ENCODE measurements at regions not wholly inside any gene's neighbourhood (a gene's known extent, or its start where the extent isn't known, plus 50 kb on each side); places are given as distances from the start of the nearest gene placed in this dataset.

GRCh38 chr5:89071101-89071940 is 188.3 kb upstream of the MEF2C start:
- Histone ChIP-seq H3K27ac (no peak overlapping the region), H3K4me3 (no peak overlapping the region)
- no peak for DNase-seq (ENCODE audit: low spot score)
- TF ChIP-seq, protein P1, sequence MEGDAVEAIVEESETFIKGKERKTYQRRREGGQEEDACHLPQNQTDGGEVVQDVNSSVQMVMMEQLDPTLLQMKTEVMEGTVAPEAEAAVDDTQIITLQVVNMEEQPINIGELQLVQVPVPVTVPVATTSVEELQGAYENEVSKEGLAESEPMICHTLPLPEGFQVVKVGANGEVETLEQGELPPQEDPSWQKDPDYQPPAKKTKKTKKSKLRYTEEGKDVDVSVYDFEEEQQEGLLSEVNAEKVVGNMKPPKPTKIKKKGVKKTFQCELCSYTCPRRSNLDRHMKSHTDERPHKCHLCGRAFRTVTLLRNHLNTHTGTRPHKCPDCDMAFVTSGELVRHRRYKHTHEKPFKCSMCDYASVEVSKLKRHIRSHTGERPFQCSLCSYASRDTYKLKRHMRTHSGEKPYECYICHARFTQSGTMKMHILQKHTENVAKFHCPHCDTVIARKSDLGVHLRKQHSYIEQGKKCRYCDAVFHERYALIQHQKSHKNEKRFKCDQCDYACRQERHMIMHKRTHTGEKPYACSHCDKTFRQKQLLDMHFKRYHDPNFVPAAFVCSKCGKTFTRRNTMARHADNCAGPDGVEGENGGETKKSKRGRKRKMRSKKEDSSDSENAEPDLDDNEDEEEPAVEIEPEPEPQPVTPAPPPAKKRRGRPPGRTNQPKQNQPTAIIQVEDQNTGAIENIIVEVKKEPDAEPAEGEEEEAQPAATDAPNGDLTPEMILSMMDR (IDR thresholded peaks at IDR 0.05), result no peak

- H3K4me3 ChIP-seq, result no peak overlapping the region
- H3K27ac ChIP-seq, result no peak overlapping the region
- TF ChIP-seq, protein P1 (IDR thresholded peaks at IDR 0.05), result no peak
- no peak for DNase-seq (ENCODE audit: low spot score)
Measured at GRCh38 chr5:89069591-89069990, 186.6 kb upstream of the MEF2C start.

- Histone ChIP-seq H3K27ac (no peak overlapping the region), H3K4me3 (no peak overlapping the region)
- TF ChIP-seq, protein P1 (IDR thresholded peaks at IDR 0.05), result no peak
- no peak for DNase-seq (ENCODE audit: low spot score)
Measured at GRCh38 chr5:89067362-89067761, 184.4 kb upstream of the MEF2C start.

DNA sequence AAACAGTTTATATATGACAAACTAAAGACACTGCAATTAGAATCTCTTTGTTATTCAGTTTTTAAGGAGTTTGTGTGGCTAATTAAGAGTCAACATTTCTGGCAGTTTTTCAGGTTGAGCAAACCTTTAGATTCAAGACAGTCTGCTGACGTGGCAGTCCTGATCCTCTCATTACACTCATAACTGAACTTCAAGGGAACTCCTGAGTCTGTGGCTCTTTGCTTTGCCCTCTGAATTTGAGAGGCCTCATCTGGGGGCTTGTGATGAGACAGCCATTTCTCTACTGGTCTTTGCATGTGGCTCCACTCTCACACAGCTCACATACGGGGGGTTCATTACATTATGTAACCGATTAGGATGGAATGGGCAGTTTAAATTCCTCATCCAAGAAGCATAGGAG is 182.9 kb upstream of the MEF2C start:
- Histone ChIP-seq H3K27ac (no peak overlapping the region), H3K4me3 (no peak overlapping the region)
- TF ChIP-seq, protein P1 (IDR thresholded peaks at IDR 0.05), result no peak
- DNase-seq (ENCODE audit: low spot score), result no peak

- no peak overlapping the region for H3K27ac ChIP-seq
- TF ChIP-seq, protein P1 (IDR thresholded peaks at IDR 0.05), result no peak
- no peak overlapping the region for H3K4me3 ChIP-seq
- DNase-seq (ENCODE audit: low spot score), result no peak
Measured at GRCh38 chr5:89064736-89065135, 181.8 kb upstream of the MEF2C start.

- no peak overlapping the region for H3K27ac ChIP-seq
- DNase-seq (ENCODE audit: low spot score), result no peak
- TF ChIP-seq, protein P1 (IDR thresholded peaks at IDR 0.05), result no peak
- no peak overlapping the region for H3K4me3 ChIP-seq
Measured at GRCh38 chr5:89064054-89064453, 181.1 kb upstream of the MEF2C start.

GRCh38 chr5:89060768-89061167 is 177.8 kb upstream of the MEF2C start:
- DNase-seq (ENCODE audit: low spot score), result no peak
- H3K27ac ChIP-seq, result no peak overlapping the region
- TF ChIP-seq, protein P1 (IDR thresholded peaks at IDR 0.05), result no peak

More at GRCh38 chr5:89060768-89061167, 177.8 kb upstream of the MEF2C start:
- no peak overlapping the region for H3K4me3 ChIP-seq
